ENCODE measurements at regions not wholly inside any gene's neighbourhood (a gene's known extent, or its start where the extent isn't known, plus 50 kb on each side); places are given as distances from the start of the nearest gene placed in this dataset.

- H3K4me1 Mint-ChIP-seq (ENCODE audit: low read depth, unreplicated experiment) = no peaks in the 10 kb centered on the region
- Histone ChIP-seq H3K4me3 (ENCODE audit: low read depth, low read length) (no peak overlapping the region), H3K36me3 (ENCODE audit: control insufficient read depth, insufficient read depth, low read length) (no peaks in the 10 kb centered on the region), H3K27me3 (replicated peaks; ENCODE audit: control insufficient read depth, insufficient read depth, low read length) (no peaks in the 10 kb centered on the region), H3K4me1 (no peaks in the 10 kb centered on the region), H3K9me3 (no peaks in the 10 kb centered on the region)
- POLR2A ChIA-PET = no interaction called here
- no TSS peak for BruUV-seq (replicated peaks)
- intact Hi-C loops (cut with micrococcal nuclease; ENCODE audit: unreplicated experiment) = no loop called here
- no peak overlapping the region for H3K27ac Mint-ChIP-seq (ENCODE audit: unreplicated experiment)
- peaks cover 6% of the 10 kb centered on the region for H3K27me3 Mint-ChIP-seq (ENCODE audit: insufficient read depth, unreplicated experiment)
- H3K9me3 Mint-ChIP-seq (ENCODE audit: unreplicated experiment) = no peaks in the 10 kb centered on the region
- no peaks in the 10 kb centered on the region for H3K36me3 Mint-ChIP-seq (ENCODE audit: insufficient read depth, unreplicated experiment)
- no peak overlapping the region for H3K4me3 Mint-ChIP-seq (ENCODE audit: unreplicated experiment)
- CTCF ChIA-PET = no interaction called here
- no peak for DNase-seq
- no peak for TF ChIP-seq CTCF (IDR thresholded peaks at IDR 0.05; ENCODE audit: insufficient read depth in 1 of 2, low read depth in 1 of 2, low read length in 1 of 2, severe bottlenecking in 1 of 2, unreplicated experiment in 1 of 2)
These were observed 243.8 kb upstream of the TTC14 start for GRCh38 chr3:180358179-180358578.

GRCh38 chr3:180359061-180359952 lies 242.7 kb upstream of the TTC14 start:
- intact Hi-C loops (cut with micrococcal nuclease; ENCODE audit: unreplicated experiment) = no loop called here
- no peaks in the 10 kb centered on the region for H3K4me1 ChIP-seq
- H3K36me3 ChIP-seq (ENCODE audit: control insufficient read depth, insufficient read depth, low read length) = no peaks in the 10 kb centered on the region
- no peak for TF ChIP-seq CTCF (IDR thresholded peaks at IDR 0.05; ENCODE audit: insufficient read depth in 1 of 2, low read depth in 1 of 2, low read length in 1 of 2, severe bottlenecking in 1 of 2, unreplicated experiment in 1 of 2)
- Mint-ChIP-seq H3K4me1 (ENCODE audit: low read depth, unreplicated experiment) (no peaks in the 10 kb centered on the region), H3K27ac (ENCODE audit: unreplicated experiment) (no peak overlapping the region), H3K9me3 (ENCODE audit: unreplicated experiment) (no peaks in the 10 kb centered on the region), H3K4me3 (ENCODE audit: unreplicated experiment) (no peak overlapping the region), H3K36me3 (ENCODE audit: insufficient read depth, unreplicated experiment) (no peaks in the 10 kb centered on the region), H3K27me3 (ENCODE audit: insufficient read depth, unreplicated experiment) (peaks cover 3% of the 10 kb centered on the region)
- no TSS peak for BruUV-seq (replicated peaks)
- ChIA-PET CTCF (no interaction called here), POLR2A (no interaction called here)
- no peaks in the 10 kb centered on the region for H3K9me3 ChIP-seq
- H3K4me3 ChIP-seq (ENCODE audit: low read depth, low read length) = no peak overlapping the region
- DNase-seq = no peak
- no peaks in the 10 kb centered on the region for H3K27me3 ChIP-seq (replicated peaks; ENCODE audit: control insufficient read depth, insufficient read depth, low read length)

GRCh38 chr3:180359953-180360279 lies 242.0 kb upstream of the TTC14 start:
- no peaks in the 10 kb centered on the region for H3K4me1 Mint-ChIP-seq (ENCODE audit: low read depth, unreplicated experiment)
- no TSS peak for BruUV-seq (replicated peaks)
- H3K27ac Mint-ChIP-seq (ENCODE audit: unreplicated experiment) = no peak overlapping the region
- Histone ChIP-seq H3K4me3 (ENCODE audit: low read depth, low read length) (no peak overlapping the region), H3K27me3 (replicated peaks; ENCODE audit: control insufficient read depth, insufficient read depth, low read length) (no peaks in the 10 kb centered on the region), H3K36me3 (ENCODE audit: control insufficient read depth, insufficient read depth, low read length) (no peaks in the 10 kb centered on the region), H3K4me1 (no peaks in the 10 kb centered on the region), H3K9me3 (no peaks in the 10 kb centered on the region)
- H3K9me3 Mint-ChIP-seq (ENCODE audit: unreplicated experiment) = no peaks in the 10 kb centered on the region
- no peak for TF ChIP-seq CTCF (IDR thresholded peaks at IDR 0.05; ENCODE audit: insufficient read depth in 1 of 2, low read depth in 1 of 2, low read length in 1 of 2, severe bottlenecking in 1 of 2, unreplicated experiment in 1 of 2)
- H3K4me3 Mint-ChIP-seq (ENCODE audit: unreplicated experiment) = no peak overlapping the region
- DNase-seq = no peak
- peaks cover 3% of the 10 kb centered on the region for H3K27me3 Mint-ChIP-seq (ENCODE audit: insufficient read depth, unreplicated experiment)
- H3K36me3 Mint-ChIP-seq (ENCODE audit: insufficient read depth, unreplicated experiment) = no peaks in the 10 kb centered on the region
- intact Hi-C loops (cut with micrococcal nuclease; ENCODE audit: unreplicated experiment) = no loop called here
- ChIA-PET POLR2A (no interaction called here), CTCF (no interaction called here)

Measured in Caco-2 (cell line).